ENCODE measurements at regions not wholly inside any gene's neighbourhood (a gene's known extent, or its start where the extent isn't known, plus 50 kb on each side); places are given as distances from the start of the nearest gene placed in this dataset.

DNA sequence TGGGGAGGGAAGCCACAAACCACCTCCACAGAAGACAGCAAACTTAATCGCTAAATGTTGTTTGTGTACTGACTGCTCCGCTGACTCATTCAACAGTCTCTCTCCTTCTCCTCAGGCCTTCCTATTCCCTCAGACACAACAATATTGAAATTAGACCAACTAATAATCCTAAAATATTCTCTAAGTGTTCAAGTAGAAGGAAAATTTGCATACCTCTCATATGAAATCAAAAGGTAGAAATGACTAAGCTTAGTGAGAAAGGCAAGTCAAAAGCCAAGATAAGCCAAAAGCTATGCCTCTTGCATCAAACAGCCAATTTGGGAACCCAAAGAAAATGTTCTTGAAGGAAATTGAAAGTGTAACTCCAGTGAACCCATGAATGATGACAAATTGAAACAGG, 75.7 kb upstream of the ARHGAP24 start:
- no peak for DNase-seq (ENCODE audit: low read depth in 1 of 2, low spot score in 1 of 2)
- TF ChIP-seq JUND (IDR thresholded peaks at IDR 0.05; ENCODE audit: low read depth), result no peak
- in situ Hi-C loops (cut with HindIII; ENCODE audit: low pct_unique_long_range_greater_than_20kb, low sequenced_read_pairs), result no loop called here

GRCh38 chr4:85402371-85402770, 72.6 kb upstream of the ARHGAP24 start:
- TF ChIP-seq JUND (IDR thresholded peaks at IDR 0.05; ENCODE audit: low read depth), result no peak
- no peak for DNase-seq (ENCODE audit: low read depth in 1 of 2, low spot score in 1 of 2)
- in situ Hi-C loops (cut with HindIII; ENCODE audit: low pct_unique_long_range_greater_than_20kb, low sequenced_read_pairs), result no loop called here

- TF ChIP-seq JUND (IDR thresholded peaks at IDR 0.05; ENCODE audit: low read depth), result no peak
- DNase-seq (ENCODE audit: low read depth in 1 of 2, low spot score in 1 of 2), result no peak
- in situ Hi-C loops (cut with HindIII; ENCODE audit: low pct_unique_long_range_greater_than_20kb, low sequenced_read_pairs), result no loop called here
Observed at GRCh38 chr4:85406185-85406584, 68.8 kb upstream of the ARHGAP24 start.

DNA sequence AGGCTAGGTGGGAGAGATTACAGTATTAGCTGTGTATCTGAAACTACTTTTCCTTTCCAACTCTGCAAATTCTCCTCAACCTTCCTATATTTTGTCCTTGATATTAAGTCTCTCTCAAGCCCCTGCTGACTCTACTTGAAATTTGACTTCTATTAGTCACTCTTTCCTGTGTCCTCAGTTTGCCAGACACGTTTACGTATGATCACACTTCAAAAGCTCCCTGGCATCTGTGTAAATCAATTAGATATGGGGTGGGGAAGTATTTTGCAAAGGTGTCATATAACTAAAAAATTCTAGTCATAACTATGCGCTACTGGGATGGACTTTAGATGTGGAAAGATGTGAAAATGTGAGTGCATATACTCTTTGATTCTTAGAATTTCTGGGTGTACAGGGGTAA, 67.4 kb upstream of the ARHGAP24 start:
- TF ChIP-seq JUND (IDR thresholded peaks at IDR 0.05; ENCODE audit: low read depth), result no peak
- DNase-seq (ENCODE audit: low read depth in 1 of 2, low spot score in 1 of 2), result no peak
- in situ Hi-C loops (cut with HindIII; ENCODE audit: low pct_unique_long_range_greater_than_20kb, low sequenced_read_pairs), result no loop called here

GRCh38 chr4:85408301-85408700, 66.6 kb upstream of the ARHGAP24 start:
- in situ Hi-C loops (cut with HindIII; ENCODE audit: low pct_unique_long_range_greater_than_20kb, low sequenced_read_pairs), result no loop called here
- no peak for DNase-seq (ENCODE audit: low read depth in 1 of 2, low spot score in 1 of 2)
- TF ChIP-seq JUND (IDR thresholded peaks at IDR 0.05; ENCODE audit: low read depth), result no peak

GRCh38 chr4:85409251-85409650, 65.7 kb upstream of the ARHGAP24 start:
- no peak for TF ChIP-seq JUND (IDR thresholded peaks at IDR 0.05; ENCODE audit: low read depth)
- in situ Hi-C loops (cut with HindIII; ENCODE audit: low pct_unique_long_range_greater_than_20kb, low sequenced_read_pairs), result no loop called here
- DNase-seq (ENCODE audit: low read depth in 1 of 2, low spot score in 1 of 2), result no peak

GRCh38 chr4:85411386-85411785, 63.6 kb upstream of the ARHGAP24 start:
- DNase-seq (ENCODE audit: low read depth in 1 of 2, low spot score in 1 of 2), result no peak
- in situ Hi-C loops (cut with HindIII; ENCODE audit: low pct_unique_long_range_greater_than_20kb, low sequenced_read_pairs), result no loop called here
- no peak for TF ChIP-seq JUND (IDR thresholded peaks at IDR 0.05; ENCODE audit: low read depth)

GRCh38 chr4:85414972-85415371, 60.0 kb upstream of the ARHGAP24 start:
- in situ Hi-C loops (cut with HindIII; ENCODE audit: low pct_unique_long_range_greater_than_20kb, low sequenced_read_pairs), result no loop called here
- TF ChIP-seq JUND (IDR thresholded peaks at IDR 0.05; ENCODE audit: low read depth), result no peak
- DNase-seq (ENCODE audit: low read depth in 1 of 2, low spot score in 1 of 2), result no peak

DNA sequence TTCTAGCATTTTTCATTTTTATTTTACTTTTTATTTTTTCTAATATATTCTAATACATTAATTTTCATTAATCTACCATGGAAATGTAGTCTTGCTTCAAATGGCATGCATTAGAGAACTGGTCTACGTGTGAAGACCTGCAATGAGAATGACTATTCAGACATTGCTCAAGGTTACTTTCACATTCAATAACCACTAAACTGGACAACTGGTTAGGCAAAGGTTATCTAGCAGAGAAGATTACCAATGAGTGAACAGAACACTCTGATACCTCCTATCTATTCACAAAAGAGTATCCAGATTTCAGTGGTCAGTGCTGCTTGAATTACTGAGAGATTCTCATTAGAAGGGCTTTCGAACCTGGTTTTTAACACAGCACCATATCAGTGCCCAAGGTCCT, 58.9 kb upstream of the ARHGAP24 start:
- no peak for DNase-seq (ENCODE audit: low read depth in 1 of 2, low spot score in 1 of 2)
- TF ChIP-seq JUND (IDR thresholded peaks at IDR 0.05; ENCODE audit: low read depth), result no peak
- in situ Hi-C loops (cut with HindIII; ENCODE audit: low pct_unique_long_range_greater_than_20kb, low sequenced_read_pairs), result no loop called here

- TF ChIP-seq JUND (IDR thresholded peaks at IDR 0.05; ENCODE audit: low read depth), result no peak
- in situ Hi-C loops (cut with HindIII; ENCODE audit: low pct_unique_long_range_greater_than_20kb, low sequenced_read_pairs), result no loop called here
- no peak for DNase-seq (ENCODE audit: low read depth in 1 of 2, low spot score in 1 of 2)
Observed at GRCh38 chr4:85419103-85419502, 55.8 kb upstream of the ARHGAP24 start.

- in situ Hi-C loops (cut with HindIII; ENCODE audit: low pct_unique_long_range_greater_than_20kb, low sequenced_read_pairs), result no loop called here
- no peak for TF ChIP-seq JUND (IDR thresholded peaks at IDR 0.05; ENCODE audit: low read depth)
Observed at GRCh38 chr4:85420831-85421230, 54.1 kb upstream of the ARHGAP24 start.

GRCh38 chr4:85423431-85423830, 51.5 kb upstream of the ARHGAP24 start:
- in situ Hi-C loops (cut with HindIII; ENCODE audit: low pct_unique_long_range_greater_than_20kb, low sequenced_read_pairs), result no loop called here
- no peak for DNase-seq (ENCODE audit: low read depth in 1 of 2, low spot score in 1 of 2)
- no peak for TF ChIP-seq JUND (IDR thresholded peaks at IDR 0.05; ENCODE audit: low read depth)

More at GRCh38 chr4:85420831-85421230, 54.1 kb upstream of the ARHGAP24 start:
- no peak for DNase-seq (ENCODE audit: low read depth in 1 of 2, low spot score in 1 of 2)

All from T47D (cell line).